Lower lobe of right lung (tissue), 2 donors: ENCODE measurements at regions not wholly inside any gene's neighbourhood (a gene's known extent, or its start where the extent isn't known, plus 50 kb on each side); places are given as distances from the start of the nearest gene placed in this dataset.

Experiments used
- ATAC-seq, 2 donors: fragments of 200-7000 bp; cut with Tn5 transposase; one replicate each; pipeline ENCODE4 v1.9.1; 2020 to 2022; ENCODE audit warnings: mild to moderate bottlenecking in 2 of 2, moderate library complexity in 2 of 2
- DNase-seq: peaks from one replicate; pipeline ENCODE4 v3.0.0-alpha.2; 2020
- H3K27ac ChIP-seq: fragments of 200-600 bp; one replicate; pipeline ENCODE4 v1.8.0; 2022
- H3K27me3 ChIP-seq: fragments of 200-600 bp; one replicate; pipeline ENCODE4 v1.8.0; 2022; ENCODE audit warnings: low read depth
- H3K36me3 ChIP-seq: fragments of 200-600 bp; one replicate; pipeline ENCODE4 v1.8.0; 2022; ENCODE audit warnings: mild to moderate bottlenecking
- H3K4me1 ChIP-seq: fragments of 200-600 bp; one replicate; pipeline ENCODE4 v1.8.0; 2022
- H3K4me3 ChIP-seq: fragments of 200-600 bp; one replicate; pipeline ENCODE4 v1.8.0; 2022; ENCODE audit warnings: mild to moderate bottlenecking
- H3K9me3 ChIP-seq: fragments of 200-600 bp; one replicate; pipeline ENCODE4 v1.8.0; 2022
- CTCF ChIP-seq: fragments of 200-600 bp; IDR thresholded peaks from one replicate; pipeline ENCODE4 v1.8.0; 2022; ENCODE audit warnings: antibody characterized with exemption, mild to moderate bottlenecking
- intact Hi-C: fragments of 100-400 bp; cut with DNase I; formaldehyde crosslinking; loops from one replicate; pipeline ENCODE4 v1.11.0; 2022
- donor health status: DM: no; HTN: yes; CAD: no; lungs with severe emphysema.

DNA sequence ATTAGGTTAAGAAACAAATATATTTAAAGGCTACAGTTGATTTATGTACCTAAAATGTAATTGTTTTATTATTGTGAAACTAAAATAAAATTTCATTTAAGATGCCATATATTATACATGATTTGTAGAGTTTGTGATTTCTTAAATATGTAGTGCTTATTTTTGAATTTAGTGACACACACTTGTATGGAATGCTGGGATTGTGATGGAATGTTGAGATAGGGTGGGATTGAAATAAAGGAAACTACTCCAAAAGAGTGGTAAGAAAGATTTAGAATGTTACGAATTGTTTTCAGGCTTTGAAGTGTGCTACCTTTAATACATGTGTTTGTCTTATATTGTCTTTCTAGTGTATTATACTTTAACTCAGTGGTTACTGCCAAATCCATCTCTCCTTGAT, 330.3 kb upstream of the PITX2 start:
- no peaks in the 10 kb centered on the region for H3K4me1 ChIP-seq
- ATAC-seq (no peak), DNase-seq (no peak)
- intact Hi-C loops, result no loop called here
- H3K36me3 ChIP-seq, result no peaks in the 10 kb centered on the region
- no peak overlapping the region for H3K27ac ChIP-seq
- H3K9me3 ChIP-seq, result no peaks in the 10 kb centered on the region
- no peak overlapping the region for H3K4me3 ChIP-seq
- TF ChIP-seq CTCF, result no peak
- no peaks in the 10 kb centered on the region for H3K27me3 ChIP-seq

- no peak for TF ChIP-seq CTCF
- intact Hi-C loops, result no loop called here
- DNase-seq (no peak), ATAC-seq (no peak)
- Histone ChIP-seq H3K4me3 (no peak overlapping the region), H3K36me3 (no peaks in the 10 kb centered on the region), H3K27me3 (no peaks in the 10 kb centered on the region), H3K4me1 (no peaks in the 10 kb centered on the region), H3K27ac (no peak overlapping the region), H3K9me3 (no peaks in the 10 kb centered on the region)
Observed at GRCh38 chr4:110953898-110954297, 331.0 kb upstream of the PITX2 start.

DNA sequence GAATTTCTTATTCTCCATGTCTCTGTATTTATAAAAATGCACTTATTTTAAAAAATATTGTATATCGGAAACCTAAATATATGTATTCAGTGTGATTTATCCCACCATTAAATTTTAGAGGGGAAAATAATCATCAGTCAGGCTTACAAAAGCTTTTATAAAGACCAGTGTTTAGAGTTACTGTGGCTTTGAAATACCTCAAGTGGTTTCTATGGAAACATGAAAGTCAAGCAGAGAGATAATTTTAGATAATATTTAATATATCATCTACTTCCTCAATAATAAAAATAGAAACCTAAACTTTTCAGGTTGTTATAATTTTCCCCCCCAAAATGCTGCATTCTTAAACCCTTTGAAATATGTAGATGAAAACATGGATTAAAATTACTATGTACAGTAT, 332.9 kb upstream of the PITX2 start:
- ATAC-seq, result no peak

DNA sequence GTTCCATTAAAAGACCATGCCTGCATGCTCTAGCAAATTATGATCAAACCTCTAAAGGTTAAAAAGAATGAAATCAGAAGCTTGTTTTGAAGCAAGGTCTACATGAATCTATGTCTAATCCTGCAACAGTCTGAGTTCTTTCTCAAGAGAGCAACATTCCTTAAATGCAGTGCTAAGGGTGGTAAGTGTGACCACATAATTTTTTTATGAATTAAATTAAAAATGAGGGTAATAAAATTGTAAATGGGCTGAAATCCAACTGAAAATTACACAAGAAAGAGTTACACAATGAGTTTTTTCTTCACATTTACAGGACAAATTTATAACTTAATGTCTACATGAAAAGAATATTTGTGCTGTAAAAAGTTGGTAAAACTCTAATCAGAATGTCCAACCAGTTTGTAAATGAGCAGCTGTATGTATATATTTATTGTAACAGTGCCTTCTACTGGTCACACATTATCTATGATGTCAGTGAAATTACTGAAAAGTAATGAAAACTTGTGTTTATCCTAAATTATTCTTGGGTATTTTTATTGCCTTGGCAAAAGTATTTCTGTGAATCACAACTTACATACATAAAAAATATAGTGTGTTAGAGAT, 336.3 kb upstream of the PITX2 start:
- no peak for TF ChIP-seq CTCF
- no peak for ATAC-seq
- Histone ChIP-seq H3K36me3 (no peaks in the 10 kb centered on the region), H3K4me1 (no peaks in the 10 kb centered on the region), H3K4me3 (no peak overlapping the region), H3K27me3 (no peaks in the 10 kb centered on the region), H3K27ac (no peak overlapping the region), H3K9me3 (no peaks in the 10 kb centered on the region)
- DNase-seq, result no peak
- intact Hi-C loops, result no loop called here

More for the DNA sequence above, 332.9 kb upstream of the PITX2 start:
- H3K4me1 ChIP-seq, result no peaks in the 10 kb centered on the region
- DNase-seq, result no peak
- no peaks in the 10 kb centered on the region for H3K36me3 ChIP-seq
- TF ChIP-seq CTCF, result no peak
- no peaks in the 10 kb centered on the region for H3K27me3 ChIP-seq
- H3K9me3 ChIP-seq, result no peaks in the 10 kb centered on the region
- no peak overlapping the region for H3K4me3 ChIP-seq
- H3K27ac ChIP-seq, result no peak overlapping the region
- intact Hi-C loops, result no loop called here

- intact Hi-C loops, result no loop called here
- Histone ChIP-seq H3K27ac (no peak overlapping the region), H3K36me3 (no peaks in the 10 kb centered on the region), H3K4me1 (no peaks in the 10 kb centered on the region), H3K4me3 (no peak overlapping the region), H3K27me3 (no peaks in the 10 kb centered on the region), H3K9me3 (no peaks in the 10 kb centered on the region)
- TF ChIP-seq CTCF, result no peak
- ATAC-seq (no peak), DNase-seq (no peak)
Observed at GRCh38 chr4:110961066-110961465, 338.2 kb upstream of the PITX2 start.

- Histone ChIP-seq H3K4me1 (no peaks in the 10 kb centered on the region), H3K4me3 (no peak overlapping the region), H3K27me3 (no peaks in the 10 kb centered on the region), H3K27ac (no peak overlapping the region), H3K9me3 (no peaks in the 10 kb centered on the region), H3K36me3 (no peaks in the 10 kb centered on the region)
- DNase-seq, result no peak
- ATAC-seq, result no peak
- intact Hi-C loops, result no loop called here
- no peak for TF ChIP-seq CTCF
Observed at GRCh38 chr4:110962616-110963015, 339.7 kb upstream of the PITX2 start.
